Loucy (cell line): ENCODE measurements at regions not wholly inside any gene's neighbourhood (a gene's known extent, or its start where the extent isn't known, plus 50 kb on each side); places are given as distances from the start of the nearest gene placed in this dataset.

ENCODE experiments used
- H2AFZ ChIP-seq: fragments of 200-600 bp; sonication (generic); 2 replicates; pipeline ENCODE4 v1.6.0; 2016; ENCODE audit warnings: antibody characterized with exemption, mild to moderate bottlenecking, low read length, moderate library complexity
- H3F3A ChIP-seq: fragments of 200-600 bp; 2 replicates; pipeline ENCODE4 v1.6.0; 2016; ENCODE audit warnings: antibody characterized with exemption, low read depth, mild to moderate bottlenecking
- H3K27me3 ChIP-seq: fragments of 200-600 bp; sonication (generic); 2 replicates; pipeline ENCODE4 v1.6.1; 2014; ENCODE audit warnings: low read length, mild to moderate bottlenecking; ENCODE audit not compliant: insufficient read depth, poor library complexity, severe bottlenecking
- H3K36me3 ChIP-seq: fragments of 200-600 bp; sonication (generic); 2 replicates; pipeline ENCODE4 v1.6.1; 2016; ENCODE audit warnings: low read length; ENCODE audit not compliant: insufficient read depth
- H3K4me1 ChIP-seq: fragments of 200-600 bp; sonication (generic); 2 replicates; pipeline ENCODE4 v1.5.1; 2014; ENCODE audit warnings: low read length, mild to moderate bottlenecking; ENCODE audit not compliant: insufficient read depth, poor library complexity, severe bottlenecking
- H3K4me2 ChIP-seq: fragments of 200-600 bp; sonication (generic); 2 replicates; pipeline ENCODE4 v1.6.0; 2014; ENCODE audit warnings: antibody characterized with exemption, low read length, low read depth, mild to moderate bottlenecking; ENCODE audit not compliant: poor library complexity, severe bottlenecking
- H3K4me3 ChIP-seq: fragments of 200-600 bp; sonication (generic); 2 replicates; pipeline ENCODE4 v1.5.1; 2014; ENCODE audit warnings: low read length, mild to moderate bottlenecking, mixed read lengths; ENCODE audit not compliant: poor library complexity, severe bottlenecking
- H3K79me2 ChIP-seq: fragments of 200-600 bp; sonication (generic); 2 replicates; pipeline ENCODE4 v1.6.1; 2014; ENCODE audit warnings: low read length; ENCODE audit not compliant: insufficient read depth
- H3K9ac ChIP-seq: fragments of 200-600 bp; sonication (generic); 2 replicates; pipeline ENCODE4 v1.6.0; 2014; ENCODE audit warnings: mild to moderate bottlenecking, low read depth, low read length, moderate library complexity; ENCODE audit not compliant: poor library complexity, severe bottlenecking
- H3K9me2 ChIP-seq: fragments of 200-600 bp; sonication (generic); replicated peaks from 2 replicates; pipeline ENCODE4 v1.6.1; 2016; ENCODE audit warnings: low read depth, low read length, mixed read lengths
- H3K9me3 ChIP-seq: fragments of 200-600 bp; sonication (generic); 2 replicates; pipeline ENCODE4 v1.6.1; 2014; ENCODE audit warnings: mild to moderate bottlenecking, antibody characterized with exemption, low read length, low read depth; ENCODE audit not compliant: insufficient read depth
- H4K20me1 ChIP-seq: fragments of 200-600 bp; sonication (generic); 2 replicates; pipeline ENCODE4 v1.6.0; 2014; ENCODE audit warnings: antibody characterized with exemption, low read length, mild to moderate bottlenecking; ENCODE audit not compliant: insufficient read depth, poor library complexity, severe bottlenecking
- EZH2phosphoT487 ChIP-seq: fragments of 200-600 bp; IDR thresholded peaks from 2 replicates; pipeline ENCODE4 v1.6.1; 2018; ENCODE audit warnings: antibody characterized with exemption, mild to moderate bottlenecking, moderate library complexity, borderline replicate concordance
- TF ChIP-seq, protein P1 (sequence below): fragments of 200-600 bp; sonication (generic); conservative IDR thresholded peaks from 2 replicates; pipeline ENCODE4 v1.5.1; 2014; ENCODE audit warnings: mild to moderate bottlenecking, antibody characterized with exemption, low read length

DNA sequence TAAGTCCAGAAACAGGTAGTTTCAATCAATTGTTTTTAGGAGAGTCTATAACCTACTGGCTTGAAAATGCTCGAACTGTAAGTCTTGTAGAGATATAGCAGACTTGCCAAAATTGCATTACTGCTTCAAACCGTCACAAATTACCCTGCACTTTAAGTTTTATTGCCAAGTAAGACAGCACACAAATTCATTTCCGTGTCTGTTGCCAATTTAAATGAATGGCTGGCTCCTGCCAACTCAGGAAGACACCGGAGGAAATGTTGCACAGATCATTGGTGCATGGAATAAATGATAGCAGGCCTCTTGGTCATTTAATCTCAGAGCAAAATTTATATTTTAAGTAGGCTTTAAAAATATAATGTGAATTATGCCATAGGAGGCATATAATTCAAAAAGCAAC, 438.1 kb downstream of the HACE1 start:
- Histone ChIP-seq H3K27me3 (no peaks in the 10 kb centered on the region), H3K36me3 (no peaks in the 10 kb centered on the region), H3F3A (no peaks in the 10 kb centered on the region), H3K9ac (no peak overlapping the region), H3K79me2 (no peaks in the 10 kb centered on the region), H3K4me2 (peak overlapping the region; percentile 45), H3K9me3 (no peaks in the 10 kb centered on the region), H4K20me1 (no peaks in the 10 kb centered on the region), H3K4me3 (peak overlapping the region; percentile 31), H3K4me1 (peaks cover 11% of the 10 kb centered on the region), H3K9me2 (no peaks in the 10 kb centered on the region), H2AFZ (no peak overlapping the region)
- TF ChIP-seq, protein P1, sequence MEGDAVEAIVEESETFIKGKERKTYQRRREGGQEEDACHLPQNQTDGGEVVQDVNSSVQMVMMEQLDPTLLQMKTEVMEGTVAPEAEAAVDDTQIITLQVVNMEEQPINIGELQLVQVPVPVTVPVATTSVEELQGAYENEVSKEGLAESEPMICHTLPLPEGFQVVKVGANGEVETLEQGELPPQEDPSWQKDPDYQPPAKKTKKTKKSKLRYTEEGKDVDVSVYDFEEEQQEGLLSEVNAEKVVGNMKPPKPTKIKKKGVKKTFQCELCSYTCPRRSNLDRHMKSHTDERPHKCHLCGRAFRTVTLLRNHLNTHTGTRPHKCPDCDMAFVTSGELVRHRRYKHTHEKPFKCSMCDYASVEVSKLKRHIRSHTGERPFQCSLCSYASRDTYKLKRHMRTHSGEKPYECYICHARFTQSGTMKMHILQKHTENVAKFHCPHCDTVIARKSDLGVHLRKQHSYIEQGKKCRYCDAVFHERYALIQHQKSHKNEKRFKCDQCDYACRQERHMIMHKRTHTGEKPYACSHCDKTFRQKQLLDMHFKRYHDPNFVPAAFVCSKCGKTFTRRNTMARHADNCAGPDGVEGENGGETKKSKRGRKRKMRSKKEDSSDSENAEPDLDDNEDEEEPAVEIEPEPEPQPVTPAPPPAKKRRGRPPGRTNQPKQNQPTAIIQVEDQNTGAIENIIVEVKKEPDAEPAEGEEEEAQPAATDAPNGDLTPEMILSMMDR, result no peak

DNA sequence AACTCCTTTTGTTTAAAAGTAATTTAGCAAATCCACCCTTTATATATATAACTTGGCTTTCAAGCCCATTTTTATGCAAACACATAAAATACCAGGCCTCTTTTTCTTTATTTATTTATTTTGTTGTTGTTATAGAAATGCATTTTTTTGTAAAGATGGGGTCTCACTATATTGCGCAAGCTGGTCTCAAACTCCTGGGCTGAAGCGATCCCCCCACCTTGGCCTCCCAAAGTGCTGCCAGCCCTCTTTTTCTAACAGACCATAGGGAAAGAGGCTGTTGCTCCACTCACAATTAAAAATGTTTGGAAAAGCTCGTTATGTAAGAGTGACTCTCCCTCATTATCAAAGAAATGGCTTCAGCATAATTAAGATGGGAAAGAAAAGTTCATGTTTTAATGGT, 440.9 kb downstream of the HACE1 start:
- peaks cover 11% of the 10 kb centered on the region for H3K4me1 ChIP-seq
- H3K79me2 ChIP-seq, result no peaks in the 10 kb centered on the region
- no peaks in the 10 kb centered on the region for H3K36me3 ChIP-seq
- H3K4me3 ChIP-seq, result no peak overlapping the region
- H3K4me2 ChIP-seq, result no peak overlapping the region
- H4K20me1 ChIP-seq, result no peaks in the 10 kb centered on the region
- no peaks in the 10 kb centered on the region for H3K9me3 ChIP-seq
- H2AFZ ChIP-seq, result no peak overlapping the region
- H3K9me2 ChIP-seq, result no peaks in the 10 kb centered on the region
- no peak overlapping the region for H3K9ac ChIP-seq
- H3K27me3 ChIP-seq, result no peaks in the 10 kb centered on the region
- no peaks in the 10 kb centered on the region for H3F3A ChIP-seq
- TF ChIP-seq EZH2phosphoT487, result no peak
- TF ChIP-seq, protein P1, result no peak

DNA sequence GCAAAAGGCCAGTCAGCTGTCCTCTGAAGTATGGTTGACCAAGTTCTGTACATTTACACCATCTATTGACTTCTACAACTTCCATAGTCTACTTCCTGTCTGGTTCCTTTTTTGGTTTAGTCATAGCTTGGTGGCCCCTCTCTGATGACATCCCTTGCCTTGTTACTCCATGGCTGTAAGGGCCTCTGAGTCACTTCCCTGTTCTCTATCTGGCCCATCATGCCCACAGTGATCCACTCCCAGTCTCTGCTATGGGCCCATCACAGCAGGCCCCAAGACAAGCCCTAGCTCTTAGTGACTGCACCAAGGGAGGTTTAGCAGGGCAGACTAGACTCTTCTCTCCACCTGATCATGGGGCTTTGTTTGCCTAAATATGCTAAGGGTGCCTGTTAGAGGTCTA, 441.6 kb downstream of the HACE1 start:
- Histone ChIP-seq H4K20me1 (no peaks in the 10 kb centered on the region), H3K4me2 (no peak overlapping the region), H3K27me3 (no peaks in the 10 kb centered on the region), H3K4me1 (peaks cover 11% of the 10 kb centered on the region), H3K9me2 (no peaks in the 10 kb centered on the region), H2AFZ (no peak overlapping the region), H3K79me2 (no peaks in the 10 kb centered on the region), H3F3A (no peaks in the 10 kb centered on the region), H3K9me3 (no peaks in the 10 kb centered on the region), H3K4me3 (no peak overlapping the region), H3K36me3 (no peaks in the 10 kb centered on the region), H3K9ac (no peak overlapping the region)
- TF ChIP-seq, protein P1, result no peak
- TF ChIP-seq EZH2phosphoT487, result no peak
